H1 (cell line): ENCODE measurements at regions not wholly inside any gene's neighbourhood (a gene's known extent, or its start where the extent isn't known, plus 50 kb on each side); places are given as distances from the start of the nearest gene placed in this dataset.

Experiments used
- CTCF ChIA-PET: fragments of 300-600 bp; sonication (Branson Sonifier 250); formaldehyde crosslinking; loops from one replicate; lab custom pipeline; 2021; ENCODE audit not compliant: partially characterized antibody; lab: Charles Lee
- POLR2A ChIA-PET: fragments of 300-600 bp; sonication (Branson Sonifier 250); formaldehyde crosslinking; loops from one replicate; lab custom pipeline; 2021; ENCODE audit warnings: inconsistent platforms; ENCODE audit not compliant: partially characterized antibody; lab: Charles Lee
- DNase-seq, 2 experiments: peaks; one replicate each; pipeline versions ENCODE4 v3.0.0 to v3.0.0-alpha.2; 2010 to 2022; ENCODE audit warnings: low spot score in 2 of 2, low read depth in 1 of 2, mixed read lengths in 1 of 2
- FAIRE-seq: peaks from 2 replicates; lab custom pipeline; 2011; peaks lifted over from hg19 to GRCh38; lab: Jason Lieb, UNC
- H2AFZ ChIP-seq: 2 replicates; pipeline ENCODE4 v1.8.1; 2012; ENCODE audit warnings: low read length, inconsistent platforms
- H2AK5ac ChIP-seq: 2 replicates; pipeline ENCODE4 v1.6.1; 2013; ENCODE audit warnings: low read depth, low read length
- H2BK120ac ChIP-seq: replicated peaks from 2 replicates; pipeline ENCODE3; 2013; ENCODE audit warnings: low read depth, low read length, inconsistent platforms
- H2BK12ac ChIP-seq: 2 replicates; pipeline ENCODE4 v1.6.1; 2013; ENCODE audit warnings: low read depth, low read length
- H2BK15ac ChIP-seq: 2 replicates; pipeline ENCODE4 v1.6.1; 2013; ENCODE audit warnings: low read length
- H2BK20ac ChIP-seq: 2 replicates; pipeline ENCODE4 v1.6.1; 2013; ENCODE audit warnings: low read length
- H2BK5ac ChIP-seq: 2 replicates; pipeline ENCODE4 v1.6.1; 2013; ENCODE audit warnings: low read depth, low read length
- H3K14ac ChIP-seq: 2 replicates; pipeline ENCODE4 v1.6.1; 2013; ENCODE audit warnings: inconsistent platforms; ENCODE audit not compliant: insufficient read length
- H3K18ac ChIP-seq: 2 replicates; pipeline ENCODE4 v1.6.1; 2013; ENCODE audit warnings: low read length; ENCODE audit errors: extremely low read depth
- H3K23ac ChIP-seq: 2 replicates; pipeline ENCODE4 v1.6.1; 2013; ENCODE audit warnings: inconsistent platforms; ENCODE audit not compliant: insufficient read length
- H3K23me2 ChIP-seq: 2 replicates; pipeline ENCODE4 v1.6.1; 2013; ENCODE audit warnings: low read depth, low read length
- H3K27ac ChIP-seq: 2 replicates; pipeline ENCODE4 v1.6.1; 2011; ENCODE audit warnings: low read depth, low read length, inconsistent platforms
- H3K27me3 ChIP-seq, 4 experiments: replicated peaks in 1 of 4; 1 replicate in 1 of 4; 2 replicates in 3 of 4; pipeline versions ENCODE4 v1.6.1 to v1.8.1; 2011 to 2013; ENCODE audit warnings: low read length in 3 of 4, mild to moderate bottlenecking in 3 of 4, inconsistent platforms in 2 of 4, mixed read lengths in 2 of 4, moderate library complexity in 1 of 4; ENCODE audit not compliant: control insufficient read depth in 3 of 4, insufficient read depth in 3 of 4; ENCODE audit errors: extremely low read depth in 1 of 4
- H3K36me3 ChIP-seq, 4 experiments: 2 replicates each; pipeline versions ENCODE4 v1.6.1 to v1.8.1; 2011 to 2013; ENCODE audit warnings: mild to moderate bottlenecking in 4 of 4, low read length in 3 of 4, moderate library complexity in 2 of 4, control low read depth in 1 of 4, inconsistent platforms in 1 of 4; ENCODE audit not compliant: insufficient read depth in 4 of 4, control insufficient read depth in 2 of 4
- H3K4ac ChIP-seq: replicated peaks from 2 replicates; pipeline ENCODE3; 2013; ENCODE audit warnings: low read length, low read depth, mixed read lengths, inconsistent platforms; ENCODE audit not compliant: insufficient read length
- H3K4me1 ChIP-seq, 4 experiments: replicated peaks in 1 of 4; 1 replicate in 1 of 4; 2 replicates in 3 of 4; pipeline versions ENCODE4 v1.6.1 to v1.8.1; 2011 to 2013; ENCODE audit warnings: low read length in 3 of 4, inconsistent platforms in 2 of 4, mixed read lengths in 1 of 4; ENCODE audit not compliant: insufficient read depth in 4 of 4, control insufficient read depth in 3 of 4
- H3K4me2 ChIP-seq, 2 experiments: 2 replicates each; pipeline versions ENCODE4 v1.6.1 to v1.8.1; 2011 to 2013; ENCODE audit warnings: low read depth in 2 of 2, low read length in 2 of 2, control low read depth in 1 of 2, inconsistent platforms in 1 of 2, mild to moderate bottlenecking in 1 of 2; ENCODE audit not compliant: insufficient read depth in 1 of 2
- H3K4me3 ChIP-seq, 4 experiments: fragments of 200-600, 300-600 bp in 1 of 4; sonication (generic), shearing (Covaris generic), sonication (Bioruptor Twin) in 1 of 4; 2 replicates each; pipeline versions ENCODE4 v1.5.1 to v1.8.1; 2011 to 2016; ENCODE audit warnings: low read length in 4 of 4, low read depth in 3 of 4, control low read depth in 2 of 4, inconsistent platforms in 2 of 4, mild to moderate bottlenecking in 2 of 4, mixed read lengths in 1 of 4, moderate library complexity in 1 of 4; ENCODE audit not compliant: insufficient read depth in 2 of 4; ENCODE audit errors: extremely low read depth in 1 of 4
- H3K56ac ChIP-seq: replicated peaks from 2 replicates; pipeline ENCODE3; 2013; ENCODE audit warnings: low read depth, mild to moderate bottlenecking, mixed read lengths, low read length, inconsistent platforms; ENCODE audit not compliant: insufficient read length
- H3K79me1 ChIP-seq: 2 replicates; pipeline ENCODE4 v1.6.1; 2013; ENCODE audit warnings: low read depth, low read length, control low read depth
- H3K79me2 ChIP-seq, 2 experiments: 2 replicates each; pipeline versions ENCODE4 v1.6.1 to v1.8.1; 2012 to 2013; ENCODE audit warnings: low read length in 2 of 2, mild to moderate bottlenecking in 2 of 2, inconsistent platforms in 1 of 2; ENCODE audit not compliant: insufficient read depth in 2 of 2, control insufficient read depth in 1 of 2
- H3K9ac ChIP-seq, 4 experiments: replicated peaks in 1 of 4; 1 replicate in 1 of 4; 2 replicates in 3 of 4; pipeline versions ENCODE4 v1.6.1 to v1.8.1; 2011 to 2013; ENCODE audit warnings: low read depth in 3 of 4, low read length in 3 of 4, control low read depth in 2 of 4, mild to moderate bottlenecking in 2 of 4, moderate library complexity in 2 of 4, inconsistent platforms in 1 of 4; ENCODE audit errors: extremely low read depth in 1 of 4
- H3K9me3 ChIP-seq, 2 experiments: 2 replicates each; pipeline versions ENCODE4 v1.6.1 to v1.8.1; 2012 to 2013; ENCODE audit warnings: mild to moderate bottlenecking in 2 of 2, moderate library complexity in 2 of 2, control low read depth in 1 of 2, inconsistent platforms in 1 of 2, low read depth in 1 of 2, low read length in 1 of 2, mixed read lengths in 1 of 2; ENCODE audit not compliant: insufficient read depth in 2 of 2
- H4K20me1 ChIP-seq, 2 experiments: replicated peaks in 1 of 2; 2 replicates each; pipeline versions ENCODE3 to v1.8.1; 2011 to 2013; ENCODE audit warnings: inconsistent platforms in 2 of 2, low read length in 2 of 2, mild to moderate bottlenecking in 1 of 2; ENCODE audit not compliant: insufficient read depth in 2 of 2, control insufficient read depth in 1 of 2
- H4K5ac ChIP-seq: 2 replicates; pipeline ENCODE4 v1.6.1; 2013; ENCODE audit warnings: low read length, low read depth, mixed read lengths, inconsistent platforms; ENCODE audit not compliant: insufficient read length
- H4K8ac ChIP-seq: 2 replicates; pipeline ENCODE4 v1.8.0; 2013; ENCODE audit warnings: mild to moderate bottlenecking, moderate library complexity, low read length, inconsistent platforms; ENCODE audit not compliant: insufficient read depth; ENCODE audit errors: extremely low read depth
- H4K91ac ChIP-seq: replicated peaks from 2 replicates; pipeline ENCODE3; 2013; ENCODE audit warnings: low read length, mixed read lengths, inconsistent platforms; ENCODE audit not compliant: insufficient read length
- BRCA1 ChIP-seq: IDR thresholded peaks from 2 replicates; pipeline ENCODE4 v1.6.1; 2012; ENCODE audit warnings: low read depth, low read length, improper control_type of control experiment
- CTCF ChIP-seq, 3 experiments: IDR thresholded peaks; 1 replicate in 2 of 3; 2 replicates in 1 of 3; pipeline versions ENCODE4 v1.5.1 to v1.6.1; 2011; ENCODE audit warnings: low read length in 3 of 3, mild to moderate bottlenecking in 3 of 3, inconsistent platforms in 2 of 3, low read depth in 1 of 3, moderate library complexity in 1 of 3; ENCODE audit not compliant: insufficient read depth in 1 of 3; ENCODE audit errors: control extremely low read depth in 1 of 3
- EZH2 ChIP-seq: fragments of 200-600 bp; sonication (generic); IDR thresholded peaks from 2 replicates; pipeline ENCODE4 v1.7.1; 2012; ENCODE audit warnings: low read depth, mild to moderate bottlenecking, moderate library complexity, low read length, inconsistent platforms; ENCODE audit not compliant: severe bottlenecking
- GTF2F1 ChIP-seq: IDR thresholded peaks from 2 replicates; pipeline ENCODE4 v1.6.1; 2012; ENCODE audit warnings: low read depth, low read length, improper control_type of control experiment, borderline replicate concordance
- RNF2 ChIP-seq: fragments of 200-900, 300-1000 bp; sonication (generic); IDR thresholded peaks from 2 replicates; pipeline ENCODE4 v1.7.1; 2016; ENCODE audit warnings: borderline replicate concordance, low read depth, mild to moderate bottlenecking, antibody characterized with exemption, low read length; ENCODE audit not compliant: poor library complexity, severe bottlenecking; ENCODE audit errors: missing control alignments
- SIX5 ChIP-seq: IDR thresholded peaks from 2 replicates; pipeline ENCODE4 v1.6.1; 2011; ENCODE audit warnings: mild to moderate bottlenecking, low read depth, low read length
- TCF12 ChIP-seq: IDR thresholded peaks from 2 replicates; pipeline ENCODE4 v1.6.1; 2011; ENCODE audit warnings: low read depth, mild to moderate bottlenecking, low read length
- WGBS, 2 experiments: shearing (Covaris generic) in 1 of 2; methylation state at CpG; one replicate each; pipeline versions ENCODE4 v1.1.6 to v1.1.7; 2013 to 2015; ENCODE audit warnings: low lambda C conversion rate in 2 of 2, mixed read lengths in 2 of 2, inconsistent platforms in 1 of 2, low coverage in 1 of 2, missing lambda C conversion rate in 1 of 2; ENCODE audit not compliant: insufficient replicate concordance in 2 of 2, insufficient coverage in 1 of 2, insufficient read length in 1 of 2; ENCODE audit errors: extremely low coverage in 1 of 2, missing lambda C conversion rate in 1 of 2; 5-methylcytosine and 5-hydroxymethylcytosine counted together

GRCh38 chr3:158896729-158897128 is 94.9 kb downstream of the MFSD1 start:
- H4K20me1 ChIP-seq, result no peaks in the 10 kb centered on the region
- no peaks in the 10 kb centered on the region for H3K27me3 ChIP-seq
- H4K8ac ChIP-seq, result no peak overlapping the region
- no peak overlapping the region for H3K9ac ChIP-seq
- H3K4me3 ChIP-seq, result no peak overlapping the region
- H2AK5ac ChIP-seq, result no peak overlapping the region
- no peak overlapping the region for H3K27ac ChIP-seq
- H4K5ac ChIP-seq, result no peak overlapping the region
- ChIA-PET CTCF (interaction anchor here (0.8 to 1.8 kb wide), 5 partner anchors 17 to 356 kb away, joined by 3 to 5 read pairs (median 3); no protein-coding TSS in a partner anchor), POLR2A (no interaction called here)
- H2BK15ac ChIP-seq, result no peak overlapping the region
- no peak overlapping the region for H3K4me2 ChIP-seq
- no peak overlapping the region for H2AFZ ChIP-seq
- H3K23me2 ChIP-seq, result no peaks in the 10 kb centered on the region
- H4K91ac ChIP-seq, result no peak overlapping the region
- no peaks in the 10 kb centered on the region for H3K4me1 ChIP-seq
- no peak overlapping the region for H2BK12ac ChIP-seq
- no peak overlapping the region for H2BK5ac ChIP-seq
- no peaks in the 10 kb centered on the region for H3K9me3 ChIP-seq
- H3K79me1 ChIP-seq, result no peaks in the 10 kb centered on the region
- no peak overlapping the region for H2BK20ac ChIP-seq
- no peak for FAIRE-seq
- no peak overlapping the region for H3K56ac ChIP-seq
- H3K36me3 ChIP-seq, result no peaks in the 10 kb centered on the region
- H3K79me2 ChIP-seq, result no peaks in the 10 kb centered on the region
- no peak overlapping the region for H3K18ac ChIP-seq
- no peak overlapping the region for H3K4ac ChIP-seq
- no peak overlapping the region for H2BK120ac ChIP-seq
- WGBS, 2 experiments, result 79% methylated on average over 6 of the region's 6 CpGs; no CpG with 5 or more reads in 1 of the 2 experiments
- DNase-seq, result no peak
- TF ChIP-seq EZH2 (no peak), BRCA1 (no peak), GTF2F1 (no peak), RNF2 (no peak), SIX5 (no peak), TCF12 (no peak), CTCF (IDR thresholded peaks at IDR 0.05; ENCODE audit: control extremely low read depth in 1 of 3, insufficient read depth in 1 of 3, low read depth in 1 of 3, low read length in 3 of 3) (no peak)
- H3K23ac ChIP-seq, result no peak overlapping the region
- H3K14ac ChIP-seq, result no peak overlapping the region
